ACHN (cell line): ENCODE measurements at regions not wholly inside any gene's neighbourhood (a gene's known extent, or its start where the extent isn't known, plus 50 kb on each side); places are given as distances from the start of the nearest gene placed in this dataset.
A peak's percentile ranks its signal among the peaks of the same experiment; 100 is the strongest.
"Not testable (repeated sequence)": the region's sequence is repeated elsewhere in the genome, so short reads cannot be mapped to it uniquely, and the experiment has no call there.

Experiments
- DNase-seq: peaks from one replicate; pipeline ENCODE4 v3.0.0-alpha.2; 2015
- in situ Hi-C: cut with HindIII; loops from 2 replicates; pipeline ENCODE4 v1.10.0; 2017; ENCODE audit warnings: low sequenced_read_pairs, low pct_ligation_motif_present, low pct_unique_long_range_greater_than_20kb

- in situ Hi-C loops: no loop called here
- DNase-seq: no peak
These were observed 110.2 kb downstream of the KLF5 start for GRCh38 chr13:73168953-73169401.

- in situ Hi-C loops: no loop called here
These were observed 109.6 kb downstream of the KLF5 start for GRCh38 chr13:73168226-73168952.

DNA sequence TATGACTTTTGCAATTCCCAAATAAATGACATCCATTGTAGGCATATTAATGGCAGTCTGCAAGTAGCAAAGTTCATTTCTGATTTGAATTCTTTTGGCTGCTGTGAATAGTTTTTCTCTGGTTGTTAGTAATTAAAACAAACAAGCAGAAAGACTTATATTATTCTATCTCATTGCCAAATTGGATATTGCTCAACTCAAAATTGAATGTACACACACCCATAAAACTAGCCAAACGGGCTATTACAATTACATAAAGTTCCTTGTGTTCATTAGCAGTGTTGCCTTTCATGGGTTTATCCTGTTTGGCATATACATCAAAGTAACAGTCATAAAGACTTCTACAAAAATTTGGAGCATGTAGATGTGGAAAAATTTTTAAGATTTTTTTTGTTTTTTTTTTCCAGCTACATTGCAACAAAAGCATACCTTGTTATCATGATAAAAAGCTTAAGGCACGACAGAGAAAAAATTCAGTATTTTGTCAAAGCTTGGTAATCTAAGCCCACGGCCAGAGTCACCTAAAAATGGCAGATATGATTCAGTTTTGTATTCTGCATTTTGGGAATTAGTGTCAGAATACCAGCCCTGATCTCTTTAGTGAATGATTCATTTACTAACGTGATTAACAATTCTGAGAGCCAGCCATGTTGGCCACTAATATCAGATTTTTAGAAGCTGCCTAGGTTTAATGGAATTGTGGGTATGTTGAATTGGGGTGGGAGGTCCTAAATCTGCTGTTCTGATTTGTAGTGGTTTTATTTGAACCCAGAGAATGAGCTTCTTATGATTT lies 108.4 kb downstream of the KLF5 start:
- in situ Hi-C loops: no loop called here
- no peak for DNase-seq

More at GRCh38 chr13:73168226-73168952, 109.6 kb downstream of the KLF5 start:
- no peak for DNase-seq

GRCh38 chr13:73166204-73166603 lies 107.4 kb downstream of the KLF5 start:
- in situ Hi-C loops: no loop called here
- DNase-seq: no peak

DNA sequence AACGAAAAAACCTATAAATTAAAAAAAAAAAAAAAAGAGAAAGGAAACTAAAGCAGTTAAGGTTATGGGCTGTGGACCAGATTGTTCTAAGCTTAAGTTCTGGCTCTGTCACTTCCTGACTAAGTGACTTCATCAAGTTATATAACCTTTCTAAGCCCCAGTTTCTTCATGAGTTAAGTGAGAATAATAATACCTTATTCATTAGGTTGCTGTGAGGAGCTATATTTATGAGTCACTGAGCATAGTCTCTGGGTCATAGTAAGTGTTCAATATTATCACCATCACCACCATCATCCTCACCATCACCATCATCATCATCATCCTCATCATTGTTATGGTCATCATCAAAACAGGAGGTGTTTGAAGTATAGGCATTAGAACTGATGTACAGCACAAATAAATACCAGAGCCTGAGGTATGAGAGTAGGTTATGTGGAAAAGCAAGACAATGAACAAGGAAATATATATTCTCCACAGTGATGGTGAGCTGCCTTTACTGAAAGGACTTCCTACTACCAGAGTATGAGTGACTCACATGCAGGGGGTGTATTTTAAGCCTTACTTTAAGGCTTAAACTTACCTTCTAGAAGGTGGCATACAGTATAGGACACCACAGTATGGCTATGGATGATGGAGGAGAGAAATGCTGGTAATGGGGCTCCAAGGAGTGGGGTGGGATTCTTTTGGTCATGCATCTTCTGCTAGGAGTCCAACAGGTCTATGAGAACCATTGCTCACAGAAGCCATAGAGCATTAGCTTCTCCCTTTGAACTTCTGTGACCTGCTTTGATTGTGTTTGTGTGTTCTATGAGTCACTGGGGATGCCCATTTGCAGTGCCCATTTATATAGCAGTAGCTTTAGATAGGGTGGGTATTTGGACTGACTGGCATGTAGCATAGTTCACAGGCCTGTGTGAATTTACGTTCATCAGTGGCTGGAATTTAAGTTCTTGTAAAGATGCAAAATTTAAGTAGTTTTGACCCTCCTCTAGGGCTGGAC lies 104.4 kb downstream of the KLF5 start:
- in situ Hi-C loops: no loop called here
- no peak for DNase-seq

GRCh38 chr13:73160371-73161031 lies 101.7 kb downstream of the KLF5 start:
- DNase-seq, in situ Hi-C loops: not testable (repeated sequence)

DNA sequence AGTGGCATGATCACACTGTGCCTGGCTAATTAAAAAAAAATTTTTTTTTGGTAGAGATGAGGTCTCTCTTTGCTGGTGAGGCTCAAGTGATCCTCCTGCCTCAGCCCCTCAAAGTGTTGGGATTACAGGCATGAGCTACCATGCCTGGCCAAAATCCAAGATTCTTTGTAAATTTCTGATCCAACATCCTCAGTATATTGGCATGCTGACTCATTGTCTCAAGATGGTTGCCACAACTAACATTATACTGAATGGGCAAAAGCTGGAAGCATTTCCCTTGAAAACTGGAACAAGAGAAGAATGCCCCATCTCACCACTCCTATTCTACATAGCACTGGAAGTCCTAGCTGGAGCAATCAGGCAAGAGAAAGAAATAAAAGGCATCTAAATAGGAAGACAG lies 100.0 kb downstream of the KLF5 start:
- DNase-seq: peak; percentile 9
- in situ Hi-C loops: no loop called here

DNA sequence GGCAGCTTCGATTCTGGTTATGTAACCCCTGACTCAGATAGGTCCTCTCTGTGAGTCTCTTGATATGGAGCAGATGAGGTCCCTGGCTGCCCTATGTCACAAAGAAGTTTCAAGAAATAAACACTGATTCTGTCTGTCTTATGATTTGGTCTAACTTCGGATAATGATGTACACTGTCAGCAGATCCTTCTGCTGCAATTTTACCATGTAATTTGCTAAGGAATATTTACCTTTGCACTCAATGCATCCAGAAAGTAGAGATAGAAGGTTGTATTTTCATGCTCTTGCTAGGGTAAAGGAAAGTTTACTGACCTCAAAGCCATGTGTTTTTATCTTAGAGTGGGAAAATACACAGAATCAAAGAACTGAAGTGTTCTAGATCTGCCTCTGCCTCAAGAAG lies 98.2 kb downstream of the KLF5 start:
- DNase-seq: no peak
- in situ Hi-C loops: no loop called here

DNA sequence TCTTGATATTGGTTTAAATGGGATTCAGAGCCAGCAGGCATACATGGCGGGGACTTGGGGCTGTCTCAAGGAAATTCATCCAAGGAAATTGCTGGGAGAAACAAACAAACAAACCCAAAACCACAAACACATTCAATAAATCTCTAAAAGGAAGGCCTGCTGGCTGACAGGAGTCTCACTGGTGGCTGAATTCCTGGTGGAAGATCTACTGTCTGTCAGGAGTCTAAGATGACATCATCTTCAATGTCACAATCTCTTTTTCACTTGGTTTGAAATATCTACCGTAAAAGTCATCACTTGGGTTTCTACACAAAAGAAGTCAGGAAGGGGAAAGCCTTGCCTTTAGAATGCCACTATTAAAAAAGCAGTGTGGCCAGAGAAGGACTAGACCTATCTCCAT lies 87.9 kb downstream of the KLF5 start:
- in situ Hi-C loops: no loop called here
- no peak for DNase-seq

- no peak for DNase-seq
These were observed 83.3 kb downstream of the KLF5 start for GRCh38 chr13:73142071-73142470.

DNA sequence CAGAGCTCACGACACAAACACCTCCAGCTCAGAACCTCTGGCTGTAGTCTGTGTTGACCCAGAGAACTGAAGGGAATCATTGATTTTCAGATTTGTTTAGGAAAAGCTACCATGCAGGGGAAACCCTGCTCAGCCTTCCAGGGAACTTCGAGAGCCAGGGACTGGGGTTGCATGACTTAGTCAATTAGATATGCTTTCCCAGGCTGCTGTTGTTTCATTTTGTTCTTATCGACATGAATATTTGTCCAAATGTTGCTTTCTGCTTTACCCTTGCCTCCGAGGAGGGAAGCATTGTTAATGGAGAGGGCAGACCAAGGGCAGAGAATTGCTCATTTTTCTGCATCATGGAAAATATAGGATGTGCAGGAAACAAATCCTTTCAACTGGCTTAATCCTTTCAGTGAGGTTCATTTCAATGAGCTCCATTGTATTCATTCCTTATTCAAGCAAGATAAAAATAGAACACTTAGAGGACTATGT lies 82.5 kb downstream of the KLF5 start:
- in situ Hi-C loops: no loop called here
- no peak for DNase-seq

More at GRCh38 chr13:73142071-73142470, 83.3 kb downstream of the KLF5 start:
- in situ Hi-C loops: no loop called here

DNA sequence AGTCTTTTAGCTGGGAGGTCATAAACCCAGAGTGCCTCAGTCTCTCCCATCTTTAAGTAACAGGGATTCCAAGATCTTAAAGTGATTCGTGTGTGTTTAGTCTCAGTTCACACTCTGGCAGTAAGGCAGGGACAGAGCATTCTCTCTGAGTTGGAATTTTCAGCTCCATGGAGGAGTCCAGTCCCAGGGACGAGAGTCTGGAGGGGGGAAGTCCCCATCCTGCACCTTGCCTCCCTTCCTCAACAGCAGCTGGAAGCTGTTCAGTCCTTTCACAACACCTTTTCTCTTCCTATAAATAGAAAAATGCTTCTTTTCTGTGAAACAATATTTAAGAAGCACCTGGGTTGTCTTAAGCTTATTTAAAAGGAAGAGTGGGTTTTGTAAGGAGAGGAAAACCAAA lies 82.0 kb downstream of the KLF5 start:
- in situ Hi-C loops: no loop called here
- DNase-seq: no peak

DNA sequence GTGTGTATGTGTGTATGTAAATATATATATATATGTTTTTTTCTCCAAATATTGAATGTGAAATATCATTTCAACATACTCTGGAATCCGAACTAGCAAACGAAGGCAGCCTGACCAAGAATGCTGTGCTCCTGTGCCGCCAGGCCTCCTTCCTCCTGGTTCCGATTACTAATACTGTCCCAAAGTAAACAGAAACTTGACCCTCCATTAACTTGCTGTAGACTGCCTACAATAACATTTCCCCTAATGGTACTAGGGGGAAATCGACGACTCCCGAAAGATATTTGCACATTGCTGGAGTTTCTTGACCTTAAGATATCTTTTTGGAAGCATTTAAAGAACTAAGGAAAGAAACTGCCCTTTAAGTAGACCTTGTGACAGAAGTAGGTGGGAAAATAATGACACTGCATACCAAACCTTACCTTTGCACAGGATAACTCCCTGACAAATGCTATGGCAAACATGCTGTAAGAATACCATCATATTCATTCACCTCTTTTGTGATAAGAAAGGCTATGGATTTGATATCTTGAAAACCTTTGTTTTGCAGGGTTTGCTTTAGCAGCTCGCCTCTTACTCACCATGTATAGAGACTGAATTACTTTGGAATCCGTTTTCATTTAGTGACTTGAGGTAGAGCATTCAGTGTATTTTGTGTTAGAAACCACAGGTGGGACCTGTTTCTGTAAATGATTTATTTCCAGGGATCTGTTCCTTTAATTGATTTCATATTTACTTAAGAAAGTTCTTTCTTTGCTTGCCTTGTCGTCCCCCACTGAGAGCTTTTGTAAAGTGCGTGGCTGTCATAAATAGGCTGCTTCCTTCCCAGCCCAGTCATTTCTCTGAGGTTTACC lies 80.1 kb downstream of the KLF5 start:
- no peak for DNase-seq
- in situ Hi-C loops: no loop called here

- in situ Hi-C loops: no loop called here
- no peak for DNase-seq
These were observed 79.5 kb downstream of the KLF5 start for GRCh38 chr13:73138276-73138637.

DNA sequence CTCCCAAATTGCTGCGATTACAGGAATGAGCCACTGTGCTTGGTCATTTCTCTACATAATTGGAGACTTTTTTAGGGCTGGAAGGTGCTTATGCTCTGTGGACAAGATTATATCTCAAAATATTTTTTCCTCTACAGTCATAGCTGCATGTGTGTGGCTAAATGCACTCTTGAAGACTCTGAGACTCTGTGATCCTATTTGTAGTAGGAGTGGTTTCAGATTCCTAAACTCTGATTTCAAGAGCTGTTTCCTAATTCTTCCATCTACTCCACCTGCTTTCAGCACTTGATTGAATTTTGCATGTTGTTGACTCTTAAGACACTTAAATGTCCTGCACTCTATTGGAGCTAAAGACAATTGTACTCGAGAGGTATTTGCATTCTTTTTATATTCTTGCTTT lies 78.0 kb downstream of the KLF5 start:
- in situ Hi-C loops: no loop called here
- no peak for DNase-seq

GRCh38 chr13:73133531-73133930 lies 74.7 kb downstream of the KLF5 start:
- in situ Hi-C loops: no loop called here
- no peak for DNase-seq

GRCh38 chr13:73131247-73131646 lies 72.4 kb downstream of the KLF5 start:
- in situ Hi-C loops: no loop called here
- no peak for DNase-seq
